Keratinocyte (primary cell): ENCODE measurements at regions not wholly inside any gene's neighbourhood (a gene's known extent, or its start where the extent isn't known, plus 50 kb on each side); places are given as distances from the start of the nearest gene placed in this dataset.

Experiments
- DNase-seq: peaks from one replicate; pipeline ENCODE4 v3.0.0-alpha.2; 2011; ENCODE audit warnings: low read depth, missing footprints, low spot score
- FAIRE-seq: peaks from 2 replicates; lab custom pipeline; 2011; peaks lifted over from hg19 to GRCh38; lab: Jason Lieb, UNC
- H2AFZ ChIP-seq: 2 replicates; pipeline ENCODE4 v1.6.0; 2012; ENCODE audit warnings: low read length, control low read depth, inconsistent platforms; ENCODE audit not compliant: control insufficient read depth
- H3K27ac ChIP-seq: 2 replicates; pipeline ENCODE4 v1.5.1; 2011; ENCODE audit warnings: low read length; ENCODE audit not compliant: control insufficient read depth, insufficient read depth
- H3K27me3 ChIP-seq: 3 replicates; pipeline ENCODE4 v1.6.0; 2011; ENCODE audit warnings: low read length; ENCODE audit not compliant: control insufficient read depth, insufficient read depth; ENCODE audit errors: extremely low read depth
- H3K36me3 ChIP-seq, 2 experiments: 2 replicates in 1 of 2; 3 replicates in 1 of 2; pipeline ENCODE4 v1.5.1; 2011; ENCODE audit warnings: low read length in 2 of 2, mild to moderate bottlenecking in 1 of 2; ENCODE audit not compliant: control insufficient read depth in 2 of 2, insufficient read depth in 2 of 2; ENCODE audit errors: extremely low read depth in 1 of 2
- H3K4me1 ChIP-seq: 3 replicates; pipeline ENCODE4 v1.5.1; 2011; ENCODE audit warnings: low read length; ENCODE audit not compliant: control insufficient read depth, insufficient read depth; ENCODE audit errors: extremely low read depth
- H3K4me2 ChIP-seq: 3 replicates; pipeline ENCODE4 v1.6.0; 2011; ENCODE audit warnings: low read depth, low read length; ENCODE audit not compliant: control insufficient read depth, insufficient read depth; ENCODE audit errors: extremely low read depth
- H3K4me3 ChIP-seq, 3 experiments: fragments of 200-600 bp in 1 of 3; sonication (generic) in 1 of 3; 2 replicates in 2 of 3; 3 replicates in 1 of 3; pipeline ENCODE4 v1.5.1; 2011 to 2016; ENCODE audit warnings: low read length in 3 of 3, mild to moderate bottlenecking in 3 of 3, control low read depth in 2 of 3, inconsistent platforms in 1 of 3, low read depth in 1 of 3, mixed read lengths in 1 of 3, mixed run types in 1 of 3, moderate library complexity in 1 of 3; ENCODE audit not compliant: control insufficient read depth in 2 of 3, insufficient read depth in 2 of 3; ENCODE audit errors: extremely low read depth in 1 of 3
- H3K79me2 ChIP-seq: 2 replicates; pipeline ENCODE4 v1.6.0; 2012; ENCODE audit warnings: low read length; ENCODE audit not compliant: control insufficient read depth, insufficient read depth
- H3K9ac ChIP-seq: 3 replicates; pipeline ENCODE4 v1.6.0; 2011; ENCODE audit warnings: low read length; ENCODE audit not compliant: control insufficient read depth, insufficient read depth; ENCODE audit errors: extremely low read depth
- H3K9me1 ChIP-seq: 3 replicates; pipeline ENCODE4 v1.6.0; 2011; ENCODE audit warnings: low read length; ENCODE audit not compliant: control insufficient read depth, insufficient read depth; ENCODE audit errors: extremely low read depth
- H3K9me3 ChIP-seq: 2 replicates; pipeline ENCODE4 v1.5.1; 2012; ENCODE audit warnings: low read depth, low read length; ENCODE audit not compliant: control insufficient read depth
- H4K20me1 ChIP-seq: 3 replicates; pipeline ENCODE4 v1.6.0; 2011; ENCODE audit warnings: low read length; ENCODE audit not compliant: control insufficient read depth, insufficient read depth; ENCODE audit errors: extremely low read depth
- EZH2 ChIP-seq: IDR thresholded peaks from one replicate; pipeline ENCODE4 v1.6.1; 2012; ENCODE audit warnings: inconsistent platforms, mild to moderate bottlenecking, low read length, moderate library complexity
- dilution Hi-C: fragments of 300-500 bp; cut with MboI; formaldehyde crosslinking; loops from one replicate; pipeline ENCODE4 v1.7.0; 2020; ENCODE audit warnings: low sequenced_read_pairs; ENCODE audit not compliant: extremely low pct_ligation_motif_present
- TF ChIP-seq, protein P1 (sequence below), 3 experiments: IDR thresholded peaks in 1 of 3; conservative IDR thresholded peaks in 1 of 3; optimal IDR thresholded peaks in 1 of 3; 2 replicates in 2 of 3; 3 replicates in 1 of 3; pipeline versions ENCODE3 to v1.5.1; 2011; ENCODE audit warnings: low read length in 3 of 3, mild to moderate bottlenecking in 3 of 3, moderate library complexity in 2 of 3, control low read depth in 1 of 3, inconsistent platforms in 1 of 3; ENCODE audit not compliant: insufficient read depth in 2 of 3; ENCODE audit errors: extremely low read depth in 1 of 3

DNA sequence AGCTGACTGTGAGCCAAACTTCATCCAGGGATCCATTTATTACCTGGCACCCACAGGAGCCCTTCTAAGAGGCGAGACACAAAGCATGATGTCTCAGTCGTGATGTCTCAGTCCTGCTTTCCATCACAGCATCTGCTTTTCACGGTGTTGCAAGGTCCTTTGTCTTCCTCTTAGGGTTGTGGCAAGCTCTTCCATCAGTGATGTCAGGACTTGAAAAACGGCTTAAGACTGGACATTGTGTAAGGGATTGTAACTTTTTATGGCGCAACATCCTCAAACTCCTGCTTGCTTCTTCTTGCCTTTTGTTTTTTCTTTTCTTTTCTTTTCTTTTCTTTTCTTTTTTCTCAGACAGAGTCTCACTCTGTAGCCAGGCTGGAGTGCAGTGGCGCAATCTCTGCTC lies 586.5 kb upstream of the TMEM132C start:
- H3K9me3 ChIP-seq, result no peaks in the 10 kb centered on the region
- no peak overlapping the region for H2AFZ ChIP-seq
- no peak for FAIRE-seq
- no peaks in the 10 kb centered on the region for H3K79me2 ChIP-seq
- dilution Hi-C loops, result no loop called here
- H3K4me3 ChIP-seq, result no peak overlapping the region
- H3K9me1 ChIP-seq, result no peaks in the 10 kb centered on the region
- H3K4me2 ChIP-seq, result no peak overlapping the region
- no peaks in the 10 kb centered on the region for H3K36me3 ChIP-seq
- H3K27me3 ChIP-seq, result no peaks in the 10 kb centered on the region
- H4K20me1 ChIP-seq, result no peaks in the 10 kb centered on the region
- TF ChIP-seq, protein P1, sequence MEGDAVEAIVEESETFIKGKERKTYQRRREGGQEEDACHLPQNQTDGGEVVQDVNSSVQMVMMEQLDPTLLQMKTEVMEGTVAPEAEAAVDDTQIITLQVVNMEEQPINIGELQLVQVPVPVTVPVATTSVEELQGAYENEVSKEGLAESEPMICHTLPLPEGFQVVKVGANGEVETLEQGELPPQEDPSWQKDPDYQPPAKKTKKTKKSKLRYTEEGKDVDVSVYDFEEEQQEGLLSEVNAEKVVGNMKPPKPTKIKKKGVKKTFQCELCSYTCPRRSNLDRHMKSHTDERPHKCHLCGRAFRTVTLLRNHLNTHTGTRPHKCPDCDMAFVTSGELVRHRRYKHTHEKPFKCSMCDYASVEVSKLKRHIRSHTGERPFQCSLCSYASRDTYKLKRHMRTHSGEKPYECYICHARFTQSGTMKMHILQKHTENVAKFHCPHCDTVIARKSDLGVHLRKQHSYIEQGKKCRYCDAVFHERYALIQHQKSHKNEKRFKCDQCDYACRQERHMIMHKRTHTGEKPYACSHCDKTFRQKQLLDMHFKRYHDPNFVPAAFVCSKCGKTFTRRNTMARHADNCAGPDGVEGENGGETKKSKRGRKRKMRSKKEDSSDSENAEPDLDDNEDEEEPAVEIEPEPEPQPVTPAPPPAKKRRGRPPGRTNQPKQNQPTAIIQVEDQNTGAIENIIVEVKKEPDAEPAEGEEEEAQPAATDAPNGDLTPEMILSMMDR (optimal IDR thresholded peaks at IDR 0.05 in 1 of 3, IDR thresholded peaks at IDR 0.05 in 1 of 3, conservative IDR thresholded peaks at IDR 0.05 in 1 of 3; ENCODE audit: extremely low read depth in 1 of 3, insufficient read depth in 2 of 3, low read length in 3 of 3), result no peak
- no peak for TF ChIP-seq EZH2
- no peak for DNase-seq
- H3K27ac ChIP-seq, result no peak overlapping the region
- H3K4me1 ChIP-seq, result no peaks in the 10 kb centered on the region
- no peak overlapping the region for H3K9ac ChIP-seq

DNA sequence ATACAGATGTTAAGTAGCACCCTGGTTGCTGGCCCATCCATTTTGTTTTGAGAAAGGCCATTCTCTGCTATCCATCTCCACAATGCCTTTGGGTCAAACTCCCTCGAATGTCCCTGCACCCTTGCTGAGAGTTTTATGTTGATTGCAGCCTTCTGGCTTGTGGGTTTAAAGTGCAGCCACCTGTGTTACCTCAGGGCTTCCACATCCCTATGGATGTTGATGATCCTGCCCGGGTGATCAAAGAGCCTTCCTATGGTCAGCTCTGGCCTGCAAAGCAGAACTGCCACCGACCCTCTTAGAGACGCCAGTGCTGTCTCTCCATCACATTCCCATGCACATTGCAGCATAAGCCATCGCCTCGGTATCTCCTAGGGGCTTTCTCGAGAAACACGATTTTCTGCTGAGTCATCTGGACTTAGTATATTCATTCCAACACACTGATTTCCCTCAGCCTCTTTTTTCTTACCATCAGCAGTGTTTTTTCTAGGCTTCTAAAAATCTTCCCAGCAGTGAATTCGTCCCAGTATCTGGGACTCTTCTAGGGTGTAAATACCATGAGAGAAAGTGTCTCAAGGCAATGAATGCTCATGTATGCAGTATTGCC lies 585.7 kb upstream of the TMEM132C start:
- no peaks in the 10 kb centered on the region for H3K36me3 ChIP-seq
- FAIRE-seq (no peak), DNase-seq (no peak)
- no peak for TF ChIP-seq EZH2
- TF ChIP-seq, protein P1 (optimal IDR thresholded peaks at IDR 0.05 in 1 of 3, IDR thresholded peaks at IDR 0.05 in 1 of 3, conservative IDR thresholded peaks at IDR 0.05 in 1 of 3; ENCODE audit: extremely low read depth in 1 of 3, insufficient read depth in 2 of 3, low read length in 3 of 3), result no peak
- no peaks in the 10 kb centered on the region for H3K27me3 ChIP-seq
- no peaks in the 10 kb centered on the region for H3K9me3 ChIP-seq
- no peaks in the 10 kb centered on the region for H3K9me1 ChIP-seq
- no peaks in the 10 kb centered on the region for H3K4me1 ChIP-seq
- no peak overlapping the region for H3K9ac ChIP-seq
- no peak overlapping the region for H2AFZ ChIP-seq
- H4K20me1 ChIP-seq, result no peaks in the 10 kb centered on the region
- no peak overlapping the region for H3K4me3 ChIP-seq
- dilution Hi-C loops, result no loop called here
- no peaks in the 10 kb centered on the region for H3K79me2 ChIP-seq
- no peak overlapping the region for H3K27ac ChIP-seq
- H3K4me2 ChIP-seq, result no peak overlapping the region
